HG03097 (cell line): ENCODE measurements at regions not wholly inside any gene's neighbourhood (a gene's known extent, or its start where the extent isn't known, plus 50 kb on each side); places are given as distances from the start of the nearest gene placed in this dataset.

ENCODE experiments used
- ATAC-seq: cut with Tn5 transposase; IDR thresholded peaks from one replicate; pipeline ENCODE4 v1.9.1; 2021; ENCODE audit not compliant: unreplicated experiment, low FRiP score

DNA sequence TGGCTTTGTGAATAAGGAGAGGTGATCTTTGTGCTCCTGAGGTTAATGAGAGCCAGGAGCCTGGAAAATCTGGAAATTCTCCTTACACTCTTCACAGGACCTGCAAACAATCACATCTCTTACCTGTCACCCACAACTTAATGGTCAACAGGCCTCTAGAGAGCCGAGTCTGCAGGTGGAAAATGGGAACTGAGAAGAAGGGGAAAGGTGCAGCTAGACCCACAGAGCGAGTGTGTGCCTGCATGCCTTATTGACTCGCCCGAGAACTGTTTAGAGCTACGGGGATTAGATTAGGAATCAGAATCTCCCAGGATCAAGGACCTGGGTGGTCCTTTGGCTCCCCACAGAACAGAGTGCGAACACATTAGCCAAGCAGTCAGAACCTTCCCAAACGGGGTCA lies 329.6 kb downstream of the PTEN start:
- no peak for ATAC-seq

DNA sequence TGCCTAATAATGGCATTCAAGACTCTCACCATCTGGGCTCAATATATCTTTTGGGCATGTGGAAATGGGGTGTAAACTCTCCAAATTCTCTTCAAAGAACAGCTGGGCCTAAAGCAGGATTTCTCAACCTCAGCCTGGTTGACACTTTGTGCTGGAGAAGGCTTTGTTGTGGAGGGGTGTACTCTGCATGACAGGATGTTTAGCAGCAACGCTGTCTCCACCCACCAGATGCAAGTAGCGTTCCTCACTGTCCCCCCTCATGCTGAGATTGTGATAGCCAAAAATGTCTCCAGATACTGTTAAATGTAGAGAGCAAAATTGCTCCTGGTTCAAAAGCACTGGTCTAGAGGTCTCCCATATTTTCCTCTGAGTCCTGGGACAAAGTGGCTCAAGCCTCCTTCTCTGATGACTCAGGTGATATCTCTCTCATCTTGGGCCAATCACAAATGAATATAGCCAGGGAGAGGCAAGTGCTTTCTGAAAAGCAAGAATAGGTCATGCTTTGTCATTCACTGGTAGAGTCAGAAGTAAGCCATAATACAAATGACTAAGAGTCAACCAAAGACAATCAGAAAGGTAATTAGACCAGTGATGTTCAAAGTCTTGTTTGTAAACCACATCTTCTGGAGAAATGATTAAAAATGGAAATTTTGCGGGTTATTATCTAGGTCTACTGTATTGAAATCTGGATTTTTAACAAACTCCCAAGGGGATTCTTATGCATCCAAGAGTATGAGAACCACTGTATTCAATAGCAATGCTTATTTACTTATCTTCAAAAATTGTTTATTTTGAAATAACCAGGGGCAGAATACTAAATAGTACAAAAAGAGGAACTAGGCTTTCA lies 330.8 kb downstream of the PTEN start:
- no peak for ATAC-seq

- ATAC-seq = no peak
Measured at GRCh38 chr10:88194961-88195367, 331.5 kb downstream of the PTEN start.

GRCh38 chr10:88195841-88196240 lies 332.4 kb downstream of the PTEN start:
- ATAC-seq = no peak

GRCh38 chr10:88196291-88196690 lies 332.9 kb downstream of the PTEN start:
- no peak for ATAC-seq

DNA sequence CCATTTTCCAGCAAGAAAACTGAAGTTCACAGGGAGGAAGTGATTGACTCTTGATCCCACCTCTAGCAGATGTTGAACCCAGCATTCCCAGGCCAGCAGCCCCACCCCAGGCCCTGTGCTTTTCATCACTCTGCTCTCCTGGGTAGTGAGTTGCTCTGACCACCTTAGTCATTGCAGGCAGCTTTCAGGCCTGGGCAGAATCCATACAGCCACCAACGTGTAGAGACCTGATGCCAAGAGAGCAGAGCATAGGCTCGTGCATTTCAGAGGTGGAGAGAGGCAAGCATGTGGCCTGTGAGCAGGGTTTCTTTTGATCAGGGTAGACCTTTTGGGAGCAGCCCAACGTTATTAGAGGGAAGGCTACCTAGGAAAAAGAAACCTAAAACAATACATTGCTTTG lies 334.6 kb downstream of the PTEN start:
- ATAC-seq = no peak

DNA sequence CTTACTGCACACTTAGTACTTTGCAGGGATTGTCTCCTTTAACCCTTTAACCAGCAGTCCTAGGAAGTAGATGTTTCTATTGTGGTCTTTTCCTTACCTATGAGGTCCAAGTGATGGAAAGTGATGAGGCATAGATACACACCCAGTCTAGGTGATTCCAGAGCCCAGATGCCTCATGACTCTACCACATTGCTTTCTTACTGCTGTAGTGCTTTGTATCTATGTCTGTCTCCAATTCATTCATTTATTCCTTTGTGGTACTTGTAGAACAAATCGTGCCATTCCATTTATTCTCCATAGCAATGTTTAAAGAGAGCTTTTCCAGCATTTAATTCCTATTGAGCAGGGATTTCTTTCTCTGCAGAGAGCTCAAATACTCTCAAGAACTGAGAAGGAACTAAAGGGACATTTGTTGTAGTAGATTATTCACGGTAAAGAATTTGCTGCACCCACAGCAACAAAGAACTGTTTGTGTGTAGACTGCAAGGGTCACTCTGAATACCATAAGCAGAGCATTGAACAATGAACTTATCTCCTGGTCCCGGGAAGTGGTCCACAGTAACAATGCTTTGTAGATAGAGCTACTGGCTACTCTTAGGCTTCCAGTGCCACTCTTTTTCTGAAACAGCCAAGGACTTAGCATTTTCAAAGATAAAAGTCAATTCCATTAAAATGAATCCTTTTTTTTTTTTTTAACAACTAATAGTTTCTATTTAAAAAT lies 337.0 kb downstream of the PTEN start:
- ATAC-seq = no peak

GRCh38 chr10:88205842-88206446 lies 342.5 kb downstream of the PTEN start:
- ATAC-seq = no peak

GRCh38 chr10:88207121-88207546 lies 343.7 kb downstream of the PTEN start:
- ATAC-seq = no peak

DNA sequence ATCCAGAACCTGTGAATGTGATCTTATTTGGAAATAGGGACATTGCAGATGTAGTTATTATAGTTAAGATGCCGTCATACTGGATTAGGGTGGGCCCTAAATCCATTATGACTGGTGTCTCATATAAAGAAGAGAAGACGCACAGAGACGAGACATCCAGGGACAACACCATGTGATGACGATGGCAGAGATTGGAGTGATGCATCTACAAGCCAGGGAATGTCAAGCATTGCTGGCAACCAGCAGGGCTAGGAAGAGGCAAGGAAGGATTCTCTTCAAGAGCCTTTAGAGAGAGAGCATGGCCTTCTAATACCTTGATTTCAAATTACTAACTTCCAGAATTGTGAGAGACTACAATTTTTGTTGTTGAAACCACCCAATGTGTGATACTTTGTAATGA lies 345.8 kb downstream of the PTEN start:
- no peak for ATAC-seq

DNA sequence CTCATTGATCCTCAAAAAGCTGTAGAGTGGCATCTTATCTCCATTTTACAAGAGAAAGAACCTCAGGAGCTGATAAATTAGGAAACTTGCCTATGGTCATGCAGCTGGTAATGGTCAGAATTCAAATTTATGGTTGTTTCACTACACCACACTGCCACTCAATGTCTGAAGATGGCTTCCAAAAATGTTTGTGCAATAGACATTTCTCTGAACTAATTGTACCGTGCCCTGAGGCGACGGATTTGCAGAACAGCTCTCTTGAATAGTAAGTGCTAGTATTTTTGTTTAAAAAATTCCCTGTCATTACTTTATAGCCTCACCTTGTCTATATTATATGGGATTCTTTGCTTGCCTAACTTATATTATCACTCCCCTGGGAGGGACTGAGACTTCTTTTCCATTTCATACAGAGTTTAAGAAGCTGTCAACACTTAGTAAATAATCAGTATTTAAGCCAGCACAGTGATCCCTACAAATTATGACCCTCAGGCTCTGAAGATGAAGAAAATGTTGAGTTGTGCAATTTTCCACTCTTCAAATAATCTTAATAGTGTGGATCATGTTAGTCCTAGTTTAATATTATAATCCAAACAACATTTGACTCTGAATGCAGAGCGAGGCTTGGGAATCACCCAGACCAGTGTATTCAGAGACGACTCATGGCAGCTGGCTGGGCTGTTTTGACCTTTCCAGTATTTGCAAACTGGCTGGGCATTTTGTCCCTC lies 346.6 kb downstream of the PTEN start:
- ATAC-seq = no peak

GRCh38 chr10:88211230-88211629 lies 347.8 kb downstream of the PTEN start:
- ATAC-seq = no peak

DNA sequence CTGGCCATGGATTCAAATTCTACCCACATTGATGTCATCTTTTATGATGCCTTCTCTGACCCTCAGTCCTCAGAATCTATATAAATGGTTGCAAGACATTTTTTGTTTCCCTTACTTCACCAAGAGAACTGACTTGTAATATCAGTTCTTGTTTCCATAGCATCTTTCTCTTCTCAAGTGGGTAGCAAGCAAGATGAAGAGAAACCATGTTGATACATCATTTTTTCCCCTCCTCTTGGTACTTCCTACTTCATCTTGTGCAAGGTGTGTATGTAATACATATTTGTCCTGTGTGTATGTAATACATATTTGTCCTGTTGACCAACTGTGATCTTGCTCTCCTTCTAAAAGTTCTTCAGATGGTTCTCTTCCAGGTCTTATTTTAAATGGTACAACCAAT lies 348.6 kb downstream of the PTEN start:
- no peak for ATAC-seq

GRCh38 chr10:88213065-88213605 lies 349.7 kb downstream of the PTEN start:
- no peak for ATAC-seq

DNA sequence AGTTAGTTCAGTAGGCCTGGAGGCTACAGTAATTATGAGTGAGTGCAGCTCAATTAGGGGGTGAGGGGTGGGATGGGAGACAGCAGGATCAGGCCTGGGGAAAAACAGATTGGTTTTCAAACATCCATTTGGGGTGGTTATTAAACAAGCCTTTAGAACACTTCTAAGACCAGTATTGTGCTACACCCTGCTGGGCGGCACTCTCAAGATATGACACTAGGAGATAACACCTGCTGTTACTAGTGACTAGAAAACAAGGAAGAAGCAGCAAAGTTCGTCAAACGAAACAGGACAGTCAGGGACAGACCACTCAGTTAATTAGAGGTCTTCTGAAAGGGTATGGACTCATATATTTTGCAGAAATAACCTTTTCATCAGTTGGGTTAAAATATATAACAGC lies 353.6 kb downstream of the PTEN start:
- ATAC-seq = no peak

DNA sequence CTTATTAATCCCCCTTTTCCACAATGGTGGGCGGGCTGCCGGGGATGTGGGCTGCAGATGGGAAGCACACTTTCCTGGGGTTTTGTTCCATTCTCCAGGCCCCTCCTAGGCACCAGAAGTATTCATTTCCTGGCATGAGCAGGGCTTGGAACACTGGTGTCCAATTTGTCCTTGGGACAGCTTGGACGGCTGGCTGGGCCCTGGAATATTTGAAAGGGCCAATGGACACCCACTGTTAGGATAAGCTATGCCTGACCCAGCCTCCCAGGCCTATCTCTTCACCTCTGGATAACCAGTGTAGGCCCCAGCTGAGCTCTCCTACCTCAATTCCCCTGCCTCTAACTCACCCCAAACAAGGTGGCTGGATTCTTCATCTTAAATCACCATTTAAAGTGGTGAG lies 354.9 kb downstream of the PTEN start:
- ATAC-seq = no peak

- no peak for ATAC-seq
Measured at GRCh38 chr10:88219753-88220152, 356.3 kb downstream of the PTEN start.

GRCh38 chr10:88221010-88221973 lies 357.9 kb downstream of the PTEN start:
- no peak for ATAC-seq

- no peak for ATAC-seq
Measured at GRCh38 chr10:88222881-88223280, 359.5 kb downstream of the PTEN start.
